IMR-90 (cell line): ENCODE measurements at regions not wholly inside any gene's neighbourhood (a gene's known extent, or its start where the extent isn't known, plus 50 kb on each side); places are given as distances from the start of the nearest gene placed in this dataset.

Source experiments
- ATAC-seq: fragments of 200-7000 bp; cut with Tn5 transposase; 2 replicates; pipeline ENCODE4 v1.9.1; 2020; ENCODE audit warnings: low read depth, mild to moderate bottlenecking, moderate library complexity
- BruUV-seq: library from RNA; stranded (reverse); fragments of 400-500 nt; replicated peaks from 2 replicates; lab custom pipeline; 2021; lab: Mats Ljungman, UMichigan
- CTCF ChIA-PET: fragments of 300-600 bp; formaldehyde crosslinking; extraction: SDS; loops from one replicate; lab custom pipeline; 2021; ENCODE audit warnings: antibody characterized with exemption; lab: Yijun Ruan, JAX
- POLR2A ChIA-PET: fragments of 300-600 bp; sonication (Branson Sonifier 250); formaldehyde crosslinking; loops from one replicate; lab custom pipeline; 2022; ENCODE audit warnings: antibody characterized with exemption; ENCODE audit not compliant: unreplicated experiment; lab: Charles Lee
- DNase-seq: peaks from one replicate; pipeline ENCODE4 v3.0.0; 2013
- H2AFZ ChIP-seq: replicated peaks from 2 replicates; pipeline ENCODE3; 2013; ENCODE audit warnings: low read length, mild to moderate bottlenecking; ENCODE audit not compliant: poor library complexity
- H2AK5ac ChIP-seq: 2 replicates; pipeline ENCODE4 v1.6.1; 2013; ENCODE audit warnings: low read depth, low read length, inconsistent platforms
- H2AK9ac ChIP-seq: replicated peaks from 2 replicates; pipeline ENCODE3; 2013; ENCODE audit warnings: mild to moderate bottlenecking, low read depth, low read length, moderate library complexity; ENCODE audit not compliant: poor library complexity
- H2BK120ac ChIP-seq: 2 replicates; pipeline ENCODE4 v1.6.1; 2013; ENCODE audit warnings: low read depth, low read length, inconsistent platforms
- H2BK15ac ChIP-seq: 3 replicates; pipeline ENCODE4 v1.6.1; 2013; ENCODE audit warnings: low read depth, low read length, inconsistent platforms
- H2BK20ac ChIP-seq: 2 replicates; pipeline ENCODE4 v1.6.1; 2013; ENCODE audit warnings: low read depth, mild to moderate bottlenecking, inconsistent platforms, low read length, moderate library complexity
- H2BK5ac ChIP-seq: 2 replicates; pipeline ENCODE4 v1.6.1; 2013; ENCODE audit warnings: mild to moderate bottlenecking, low read depth, low read length, inconsistent platforms; ENCODE audit not compliant: poor library complexity, severe bottlenecking
- H3K14ac ChIP-seq: replicated peaks from 2 replicates; pipeline ENCODE4 v1.6.1; 2013; ENCODE audit warnings: low read depth, low read length, inconsistent platforms
- H3K18ac ChIP-seq: 2 replicates; pipeline ENCODE4 v1.6.1; 2013; ENCODE audit warnings: low read depth, low read length, control low read depth
- H3K23ac ChIP-seq: 2 replicates; pipeline ENCODE4 v1.6.1; 2013; ENCODE audit warnings: low read depth, low read length, inconsistent platforms
- H3K27ac ChIP-seq: 2 replicates; pipeline ENCODE4 v1.5.1; 2013; ENCODE audit warnings: mild to moderate bottlenecking, control low read depth, low read length; ENCODE audit not compliant: insufficient read depth
- H3K27me3 ChIP-seq: 2 replicates; pipeline ENCODE4 v1.6.1; 2013; ENCODE audit warnings: low read length; ENCODE audit not compliant: control insufficient read depth, insufficient read depth
- H3K36me3 ChIP-seq: 2 replicates; pipeline ENCODE4 v1.6.1; 2013; ENCODE audit warnings: low read length, mixed read lengths; ENCODE audit not compliant: control insufficient read depth, insufficient read depth
- H3K4ac ChIP-seq: 2 replicates; pipeline ENCODE4 v1.6.1; 2013; ENCODE audit warnings: low read depth, low read length, inconsistent platforms
- H3K4me1 ChIP-seq: 2 replicates; pipeline ENCODE4 v1.6.1; 2013; ENCODE audit warnings: low read length, mixed read lengths; ENCODE audit not compliant: control insufficient read depth, insufficient read depth
- H3K4me2 ChIP-seq: 2 replicates; pipeline ENCODE4 v1.6.1; 2013; ENCODE audit warnings: low read depth, mild to moderate bottlenecking, control low read depth, low read length, moderate library complexity
- H3K4me3 ChIP-seq: 2 replicates; pipeline ENCODE4 v1.5.1; 2013; ENCODE audit warnings: low read depth, mild to moderate bottlenecking, control low read depth, low read length, moderate library complexity; ENCODE audit not compliant: insufficient read depth
- H3K56ac ChIP-seq: 2 replicates; pipeline ENCODE4 v1.6.1; 2013; ENCODE audit warnings: low read length, inconsistent platforms; ENCODE audit not compliant: insufficient read depth; ENCODE audit errors: extremely low read depth
- H3K79me1 ChIP-seq, 2 experiments: 2 replicates each; pipeline ENCODE4 v1.6.1; 2013; ENCODE audit warnings: low read length in 2 of 2, inconsistent platforms in 1 of 2, low read depth in 1 of 2
- H3K9ac ChIP-seq: 2 replicates; pipeline ENCODE4 v1.6.1; 2013; ENCODE audit warnings: low read depth, low read length, control low read depth
- H3K9me1 ChIP-seq: 2 replicates; pipeline ENCODE4 v1.6.1; 2013; ENCODE audit warnings: low read length, inconsistent platforms; ENCODE audit not compliant: insufficient read depth
- H3K9me3 ChIP-seq: 2 replicates; pipeline ENCODE4 v1.6.1; 2013; ENCODE audit warnings: low read length; ENCODE audit not compliant: control insufficient read depth, insufficient read depth
- H4K20me1 ChIP-seq: 2 replicates; pipeline ENCODE4 v1.6.1; 2013; ENCODE audit warnings: low read length, inconsistent platforms; ENCODE audit not compliant: insufficient read depth
- H4K5ac ChIP-seq: 2 replicates; pipeline ENCODE4 v1.6.1; 2013; ENCODE audit warnings: mild to moderate bottlenecking, low read depth, low read length, control low read depth
- H4K8ac ChIP-seq, 2 experiments: 2 replicates each; pipeline ENCODE4 v1.6.1; 2013; ENCODE audit warnings: low read depth in 2 of 2, low read length in 2 of 2, control low read depth in 1 of 2, inconsistent platforms in 1 of 2
- H4K91ac ChIP-seq: 2 replicates; pipeline ENCODE4 v1.6.1; 2013; ENCODE audit warnings: low read depth, low read length, inconsistent platforms; ENCODE audit not compliant: insufficient read depth
- BHLHE40 ChIP-seq: fragments of 150-350 bp; IDR thresholded peaks from 2 replicates; pipeline ENCODE4 v1.6.1; 2016; ENCODE audit warnings: mild to moderate bottlenecking, low read depth, low read length
- CEBPB ChIP-seq: IDR thresholded peaks from 2 replicates; pipeline ENCODE4 v1.6.1; 2012; ENCODE audit warnings: low read depth, low read length, improper control_type of control experiment
- CHD1 ChIP-seq: IDR thresholded peaks from 2 replicates; pipeline ENCODE4 v1.6.1; 2012; ENCODE audit warnings: low read depth, low read length, improper control_type of control experiment
- CTCF ChIP-seq: conservative IDR thresholded peaks from 2 replicates; pipeline ENCODE4 v1.5.1; 2012; ENCODE audit warnings: mild to moderate bottlenecking, low read depth, low read length, improper control_type of control experiment
- ELK1 ChIP-seq: fragments of 150-350 bp; IDR thresholded peaks from 2 replicates; pipeline ENCODE4 v1.6.1; 2016; ENCODE audit warnings: low read depth, mild to moderate bottlenecking, low read length, moderate library complexity, borderline replicate concordance
- FOS ChIP-seq: fragments of 150-350 bp; IDR thresholded peaks from 2 replicates; pipeline ENCODE4 v1.6.1; 2016; ENCODE audit warnings: low read depth, low read length
- MAFK ChIP-seq: IDR thresholded peaks from 2 replicates; pipeline ENCODE4 v1.6.1; 2012; ENCODE audit warnings: low read depth, low read length, improper control_type of control experiment
- MXI1 ChIP-seq: IDR thresholded peaks from 2 replicates; pipeline ENCODE4 v1.6.1; 2012; ENCODE audit warnings: low read depth, mild to moderate bottlenecking, low read length, moderate library complexity, borderline replicate concordance
- NFE2L2 ChIP-seq: fragments of 150-350 bp; IDR thresholded peaks from 2 replicates; pipeline ENCODE4 v1.6.1; 2016; ENCODE audit warnings: low read depth, mild to moderate bottlenecking, low read length
- POLR2A ChIP-seq: IDR thresholded peaks from 2 replicates; pipeline ENCODE4 v1.6.1; 2012; ENCODE audit warnings: mild to moderate bottlenecking, low read depth, low read length
- RAD21 ChIP-seq: IDR thresholded peaks from 2 replicates; pipeline ENCODE4 v1.6.1; 2012; ENCODE audit warnings: low read length, improper control_type of control experiment
- RCOR1 ChIP-seq: IDR thresholded peaks from 2 replicates; pipeline ENCODE4 v1.6.1; 2012; ENCODE audit warnings: mild to moderate bottlenecking, low read length, improper control_type of control experiment; ENCODE audit not compliant: insufficient replicate concordance
- RFX5 ChIP-seq: IDR thresholded peaks from 2 replicates; pipeline ENCODE4 v1.8.0; 2012; ENCODE audit warnings: low read depth, mild to moderate bottlenecking, low read length, moderate library complexity
- SMC3 ChIP-seq: fragments of 150-350 bp; IDR thresholded peaks from 2 replicates; pipeline ENCODE4 v1.6.1; 2016; ENCODE audit warnings: low read depth, mild to moderate bottlenecking, antibody characterized with exemption, low read length, moderate library complexity
- USF2 ChIP-seq: fragments of 150-350 bp; IDR thresholded peaks from 2 replicates; pipeline ENCODE4 v1.6.1; 2017; ENCODE audit warnings: mild to moderate bottlenecking, antibody characterized with exemption, low read length, low read depth
- whole genome bisulfite sequencing, 2 experiments: methylation state at CpG; one replicate each; pipeline versions ENCODE4 v1.1.5 to v1.1.7; 2013; ENCODE audit warnings: missing lambda C conversion rate in 2 of 2; ENCODE audit not compliant: insufficient read length in 1 of 2; ENCODE audit errors: extremely low coverage in 2 of 2; 5-methylcytosine and 5-hydroxymethylcytosine counted together
- dilution Hi-C: fragments of 300-500 bp; cut with HindIII; formaldehyde crosslinking; loops from one replicate; pipeline ENCODE4 v1.14.3; 2018; ENCODE audit warnings: low sequenced_read_pairs; ENCODE audit not compliant: unreplicated experiment
- in situ Hi-C: fragments of 300-500 bp; cut with MboI; formaldehyde crosslinking; loops from 3 replicates; pipeline ENCODE4 v1.14.3; 2019; ENCODE audit warnings: low sequenced_read_pairs, inconsistent platforms, mixed read lengths
- intact Hi-C: fragments of 100-400 bp; cut with micrococcal nuclease; formaldehyde crosslinking; loops from 2 replicates; pipeline ENCODE4 v1.10.0; 2022

- H2BK15ac ChIP-seq, result peak overlapping the region; percentile 35; the same call in 2 of the 3 replicates
- no peak overlapping the region for H3K56ac ChIP-seq
- DNase-seq (no peak), ATAC-seq (no peak)
- POLR2A ChIA-PET, result no interaction called here
- CTCF ChIA-PET, result interaction anchor here (1.1 to 1.6 kb wide), 2 partner anchors 13 to 20 kb away, joined by 3 read pairs; no protein-coding TSS in a partner anchor
- no CpG with 5 or more reads among the region's 7 CpGs for WGBS, 2 experiments
- no peak overlapping the region for H2AFZ ChIP-seq
- 0 out of 2 replicates have a peak overlapping the region, but pooled peaks have one; percentile 14 for H4K91ac ChIP-seq
- H3K18ac ChIP-seq, result peak overlapping the region; percentile 91
- H3K27me3 ChIP-seq, result no peaks in the 10 kb centered on the region
- no peaks in the 10 kb centered on the region for H3K79me1 ChIP-seq
- BruUV-seq, result no TSS peak
- no peak overlapping the region for H2BK20ac ChIP-seq
- no peak overlapping the region for H2AK9ac ChIP-seq
- H3K9me3 ChIP-seq, result 0 out of 2 replicates have a peak, but pooled peaks cover 2% of the 10 kb centered on the region
- intact Hi-C loops, result loop anchor here (5.0 kb wide), 1 partner anchor 79 kb away; no protein-coding TSS in a partner anchor
- H3K36me3 ChIP-seq, result no peaks in the 10 kb centered on the region
- in situ Hi-C loops, result no loop called here
- dilution Hi-C loops, result no loop called here
- no peak for TF ChIP-seq POLR2A
- no peak for TF ChIP-seq USF2
- TF ChIP-seq MXI1, result no peak
- TF ChIP-seq CEBPB, result no peak
- no peak for TF ChIP-seq RFX5
- TF ChIP-seq SMC3, result no peak
- TF ChIP-seq FOS, result no peak
- no peak for TF ChIP-seq CHD1
- TF ChIP-seq RAD21, result no peak
- TF ChIP-seq NFE2L2, result no peak
- TF ChIP-seq MAFK, result no peak
- no peak for TF ChIP-seq RCOR1
- no peak for TF ChIP-seq CTCF
- TF ChIP-seq ELK1, result no peak
- TF ChIP-seq BHLHE40, result no peak
- H3K4me3 ChIP-seq, result no peak overlapping the region
- peak overlapping the region; percentile 52 for H3K4ac ChIP-seq
- H2BK120ac ChIP-seq, result peak overlapping the region; percentile 3; the same call in 1 of the 2 replicates
- no peak overlapping the region for H3K23ac ChIP-seq
- no peaks in the 10 kb centered on the region; the same call in 1 of the 2 replicates for H4K20me1 ChIP-seq
- peak overlapping the region; percentile 40; the same call in 1 of the 2 replicates for H3K14ac ChIP-seq
- H2AK5ac ChIP-seq, result peak overlapping the region; percentile 81; the same call in 1 of the 2 replicates
- H2BK5ac ChIP-seq, result peak overlapping the region; percentile 67
- H4K8ac ChIP-seq, result peak overlapping the region in 1 of 2 experiments; percentile 29; a peak in 1 of 4 replicates
- H3K4me2 ChIP-seq, result no peak overlapping the region
- H3K4me1 ChIP-seq, result peaks cover 11% of the 10 kb centered on the region
- no peak overlapping the region; the same call in 1 of the 2 replicates for H3K9ac ChIP-seq
- peak overlapping the region; percentile 91 for H4K5ac ChIP-seq
- H3K9me1 ChIP-seq, result no peaks in the 10 kb centered on the region
- H3K27ac ChIP-seq, result peak overlapping the region; percentile 73; the same call in 1 of the 2 replicates
Observed at GRCh38 chr4:155521382-155521781, 144.6 kb upstream of the MAP9 start.
